B cell (primary cell): ENCODE measurements at regions not wholly inside any gene's neighbourhood (a gene's known extent, or its start where the extent isn't known, plus 50 kb on each side); places are given as distances from the start of the nearest gene placed in this dataset.

ENCODE experiments used
- EZH2 ChIP-seq: IDR thresholded peaks from 2 replicates; pipeline ENCODE4 v1.6.1; 2012; ENCODE audit warnings: borderline replicate concordance, low read depth, mild to moderate bottlenecking, moderate library complexity, low read length; ENCODE audit not compliant: insufficient read depth, poor library complexity, severe bottlenecking
- TF ChIP-seq, protein P1 (sequence below): fragments of 200-600 bp; IDR thresholded peaks from one replicate; pipeline ENCODE4 v1.8.0; 2022; ENCODE audit warnings: antibody characterized with exemption, mild to moderate bottlenecking

GRCh38 chr1:114218361-114219171, 64.9 kb upstream of the SYT6 start:
- TF ChIP-seq, protein P1, sequence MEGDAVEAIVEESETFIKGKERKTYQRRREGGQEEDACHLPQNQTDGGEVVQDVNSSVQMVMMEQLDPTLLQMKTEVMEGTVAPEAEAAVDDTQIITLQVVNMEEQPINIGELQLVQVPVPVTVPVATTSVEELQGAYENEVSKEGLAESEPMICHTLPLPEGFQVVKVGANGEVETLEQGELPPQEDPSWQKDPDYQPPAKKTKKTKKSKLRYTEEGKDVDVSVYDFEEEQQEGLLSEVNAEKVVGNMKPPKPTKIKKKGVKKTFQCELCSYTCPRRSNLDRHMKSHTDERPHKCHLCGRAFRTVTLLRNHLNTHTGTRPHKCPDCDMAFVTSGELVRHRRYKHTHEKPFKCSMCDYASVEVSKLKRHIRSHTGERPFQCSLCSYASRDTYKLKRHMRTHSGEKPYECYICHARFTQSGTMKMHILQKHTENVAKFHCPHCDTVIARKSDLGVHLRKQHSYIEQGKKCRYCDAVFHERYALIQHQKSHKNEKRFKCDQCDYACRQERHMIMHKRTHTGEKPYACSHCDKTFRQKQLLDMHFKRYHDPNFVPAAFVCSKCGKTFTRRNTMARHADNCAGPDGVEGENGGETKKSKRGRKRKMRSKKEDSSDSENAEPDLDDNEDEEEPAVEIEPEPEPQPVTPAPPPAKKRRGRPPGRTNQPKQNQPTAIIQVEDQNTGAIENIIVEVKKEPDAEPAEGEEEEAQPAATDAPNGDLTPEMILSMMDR, result no peak
- no peak for TF ChIP-seq EZH2
